Inflammatory macrophage treated with lipopolysaccharide for 4 hours (primary cell): ENCODE measurements at regions not wholly inside any gene's neighbourhood (a gene's known extent, or its start where the extent isn't known, plus 50 kb on each side); places are given as distances from the start of the nearest gene placed in this dataset.
"Not testable (repeated sequence)": the region's sequence is repeated elsewhere in the genome, so short reads cannot be mapped to it uniquely, and the experiment has no call there.

Experiments
- DNase-seq: peaks from one replicate; pipeline ENCODE4 v3.0.0-alpha.2; 2020

DNA sequence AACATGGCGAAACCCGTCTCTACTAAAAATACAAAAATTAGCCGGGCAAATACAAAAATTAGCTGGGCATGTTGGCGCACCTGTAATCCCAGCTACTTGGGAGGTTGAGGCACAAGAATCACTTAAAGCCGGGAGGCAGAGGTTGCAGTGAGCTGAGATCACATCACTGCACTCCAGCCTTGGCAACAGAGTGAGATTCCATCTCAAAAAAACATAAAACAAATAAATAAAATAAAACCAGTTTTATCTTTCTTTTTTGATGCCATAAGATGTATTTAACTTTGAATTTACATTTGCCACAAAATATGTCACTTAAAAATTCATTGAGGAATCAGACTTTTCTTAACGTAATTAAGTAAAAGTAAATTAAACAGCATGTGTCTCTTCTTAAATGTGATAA, 113.3 kb upstream of the ERRFI1 start:
- DNase-seq = no peak

DNA sequence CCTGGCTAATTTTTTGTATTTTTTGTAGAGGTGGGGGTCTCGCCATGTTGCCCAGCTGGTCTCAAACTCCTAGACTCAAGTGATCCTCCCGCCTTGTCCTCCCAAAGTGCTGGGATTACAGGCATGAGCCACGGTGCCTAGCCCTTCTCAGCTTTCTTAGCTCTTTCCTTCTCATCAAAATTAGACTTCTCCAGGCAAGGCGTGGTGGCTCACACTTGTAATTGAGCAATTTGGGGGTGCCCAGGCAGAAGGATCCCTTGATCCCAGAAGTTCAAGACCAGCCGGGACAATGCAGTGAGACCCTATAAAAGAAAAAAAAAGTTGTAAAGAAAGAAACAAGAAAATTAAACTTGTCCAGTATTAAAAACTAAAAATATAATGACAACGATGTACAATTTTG, 112.6 kb upstream of the ERRFI1 start:
- no peak for DNase-seq

DNA sequence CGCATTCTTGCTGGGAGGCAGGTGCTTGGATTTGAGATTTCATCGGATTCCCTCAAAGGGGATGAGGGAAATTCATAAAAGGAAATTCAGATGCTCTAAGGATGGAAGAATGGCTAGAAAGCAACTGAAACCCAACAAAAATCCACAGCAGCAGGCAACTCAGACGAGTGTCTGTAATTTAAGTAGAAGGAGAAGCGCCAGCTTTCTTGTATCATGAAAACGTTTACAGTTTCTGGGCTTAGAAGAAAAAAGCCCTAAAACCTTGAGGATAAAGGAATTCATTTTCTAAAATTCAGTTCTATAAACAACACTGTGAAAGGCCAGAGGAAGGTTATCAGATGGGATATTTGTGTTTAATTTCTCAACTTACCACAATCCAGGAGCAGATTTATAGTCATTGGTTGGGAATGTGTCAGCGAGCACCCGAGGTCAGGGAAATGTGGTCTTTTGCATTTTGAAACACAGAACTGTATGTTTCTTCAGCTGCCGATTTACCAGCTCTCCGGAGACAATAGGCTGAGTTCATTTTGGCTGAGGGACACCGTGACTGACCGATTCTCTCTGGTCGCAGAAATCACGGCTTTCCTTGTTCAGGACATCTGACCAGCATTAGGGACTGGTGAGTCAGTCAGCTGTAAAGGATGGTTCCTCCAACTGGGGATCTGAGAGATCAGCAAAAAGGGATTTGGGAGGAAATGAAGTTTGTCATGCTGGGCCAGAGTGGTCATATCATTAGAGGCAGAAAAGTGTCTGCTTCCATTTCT, 111.6 kb upstream of the ERRFI1 start:
- peak; percentile 37 for DNase-seq

DNA sequence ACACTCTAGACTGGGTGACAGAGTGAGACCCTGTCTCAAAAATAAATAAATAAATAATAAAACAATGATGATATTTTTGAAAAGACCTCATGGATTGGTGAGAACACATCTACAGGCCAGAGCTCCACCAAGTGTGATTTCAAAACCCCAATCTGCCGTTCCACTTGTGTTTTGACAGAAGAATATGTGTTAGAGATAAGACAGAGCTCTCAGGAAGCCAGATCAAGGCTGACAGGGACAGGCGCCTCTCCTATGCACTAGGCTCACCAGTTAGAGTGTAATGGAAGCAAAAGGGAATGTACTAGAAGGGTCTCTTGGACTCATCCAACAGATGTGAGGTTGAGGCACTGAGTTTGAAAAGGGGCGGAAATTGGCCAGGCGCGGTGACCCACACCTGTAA, 110.7 kb upstream of the ERRFI1 start:
- DNase-seq = no peak

DNA sequence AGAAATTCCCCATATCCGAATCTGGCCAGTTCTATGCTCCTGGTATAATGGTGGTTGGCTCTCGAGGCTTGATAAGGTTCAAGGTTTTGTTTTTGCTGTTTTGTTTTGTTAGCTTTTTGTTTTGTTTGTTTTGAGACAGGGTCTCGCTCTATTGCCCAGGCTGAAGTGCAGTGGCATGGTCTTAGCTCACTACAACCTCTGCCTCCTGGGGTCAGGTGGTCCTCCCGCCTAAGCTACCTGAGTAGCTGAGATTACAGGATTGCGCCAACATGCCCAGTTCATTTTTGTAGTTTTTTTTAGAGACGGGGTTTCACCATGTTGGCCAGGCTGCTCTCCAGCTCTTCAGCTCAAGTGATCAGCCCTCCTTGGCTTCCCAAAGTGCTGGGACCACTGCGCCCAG, 109.1 kb upstream of the ERRFI1 start:
- DNase-seq = no peak

DNA sequence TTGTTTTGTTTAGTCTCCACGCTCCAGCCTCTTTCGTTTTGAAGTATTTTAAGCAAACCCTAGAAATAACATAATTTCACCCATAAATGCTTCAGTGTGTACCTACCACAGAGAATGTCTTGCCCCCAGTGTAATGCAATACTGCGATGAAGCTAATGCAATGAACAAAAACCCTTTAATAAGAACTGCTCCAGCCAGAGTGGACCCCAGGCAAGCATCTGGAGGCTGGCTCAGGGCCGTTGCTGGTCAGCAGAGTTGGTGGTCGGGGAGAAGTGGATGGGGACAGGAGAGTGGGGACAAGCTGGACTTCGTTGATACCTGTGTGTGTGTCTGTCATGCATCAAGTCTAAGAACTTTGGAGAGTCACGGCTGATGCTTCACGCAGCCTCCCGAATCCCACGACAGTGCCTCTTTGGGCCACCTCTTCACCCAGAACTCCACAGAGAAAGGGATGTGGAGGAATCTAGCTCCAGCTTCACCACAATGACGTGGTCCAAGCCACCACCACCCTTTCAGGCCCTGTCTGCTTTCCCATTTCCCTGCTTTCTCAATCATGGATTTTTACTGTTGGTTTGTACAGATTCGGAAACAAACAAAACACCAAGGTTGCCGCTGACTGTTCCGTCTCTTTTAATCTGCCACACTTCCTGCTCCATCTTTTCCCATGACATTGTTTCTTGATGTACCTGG, 108.6 kb upstream of the ERRFI1 start:
- no peak for DNase-seq

DNA sequence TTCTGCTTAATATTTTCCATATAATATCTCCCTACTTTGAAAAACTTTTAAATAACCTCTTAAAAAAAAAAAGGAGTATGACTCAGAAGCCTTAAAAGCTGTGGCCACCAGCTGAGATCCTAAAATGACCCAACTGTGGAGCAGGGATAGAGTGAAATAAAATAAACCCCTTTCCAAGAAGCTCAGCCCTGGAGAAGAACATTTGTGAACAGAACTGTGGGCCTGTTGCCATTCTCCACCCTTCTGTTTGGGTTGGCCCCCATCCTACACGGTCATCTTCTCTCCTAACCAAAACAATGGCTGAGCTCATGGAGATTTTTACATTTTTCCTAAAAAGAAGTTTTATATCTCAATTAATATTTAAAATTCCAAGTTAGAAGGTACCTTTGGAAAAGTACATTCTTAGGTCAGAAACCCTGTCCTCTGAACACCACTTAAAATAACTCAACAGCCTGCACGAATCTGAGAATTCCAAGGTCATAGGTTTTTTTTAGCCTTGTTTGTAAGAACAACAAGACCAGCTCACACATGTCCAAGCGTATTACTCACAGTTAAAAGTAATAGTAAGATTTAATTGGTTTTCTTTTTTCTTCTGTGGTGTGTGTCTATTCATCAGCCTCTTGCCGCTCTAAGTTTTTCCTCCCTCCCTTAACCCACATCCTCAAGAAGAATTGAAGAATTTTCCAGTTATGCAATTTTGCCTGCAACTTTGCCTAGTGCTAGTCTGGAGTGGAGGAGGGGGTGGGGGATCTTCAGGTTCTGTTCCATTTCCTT, 107.7 kb upstream of the ERRFI1 start:
- DNase-seq = peak; percentile 44

DNA sequence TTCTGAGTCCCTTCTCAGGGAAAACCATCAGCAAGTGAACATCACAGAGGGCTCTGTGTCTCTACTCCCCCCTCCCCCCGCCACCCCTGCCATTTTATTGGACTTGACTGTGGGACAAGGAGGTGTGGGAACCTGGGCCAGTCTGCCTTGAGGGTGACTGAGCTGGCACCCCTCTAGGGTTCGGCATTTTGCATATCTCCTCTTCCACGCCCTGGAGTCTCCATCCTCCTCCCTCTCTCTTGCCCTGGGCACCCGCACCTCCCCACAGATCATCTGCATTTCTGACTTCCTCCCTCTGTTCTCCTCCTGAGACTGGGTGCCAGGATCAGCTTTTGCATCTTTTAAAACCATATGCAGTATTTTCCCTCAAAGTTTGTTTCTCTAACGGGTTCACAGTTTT, 107.1 kb upstream of the ERRFI1 start:
- no peak for DNase-seq

DNA sequence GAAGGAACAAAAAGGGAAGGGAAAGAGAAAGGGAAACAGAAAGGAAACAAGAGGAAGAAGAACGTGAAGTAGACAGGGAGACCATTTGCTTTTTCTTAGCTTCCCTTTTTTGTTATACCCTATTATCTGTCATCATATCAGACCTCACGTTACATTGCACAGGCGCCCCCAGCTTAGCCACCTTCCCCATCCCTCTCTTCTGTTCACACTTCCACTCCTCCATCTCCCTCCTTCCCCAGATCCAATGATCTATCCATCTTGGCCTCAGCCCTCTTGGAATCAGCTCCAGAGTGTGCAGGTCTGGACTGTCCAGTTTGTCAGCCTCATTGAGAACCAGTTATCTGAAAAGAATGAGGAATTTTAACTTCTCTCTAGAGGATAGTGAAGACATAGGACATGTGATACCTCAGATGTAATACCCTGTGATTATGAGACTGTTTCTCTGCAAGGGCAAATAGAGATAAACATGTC, 101.1 kb upstream of the ERRFI1 start:
- DNase-seq = peak; percentile 91

DNA sequence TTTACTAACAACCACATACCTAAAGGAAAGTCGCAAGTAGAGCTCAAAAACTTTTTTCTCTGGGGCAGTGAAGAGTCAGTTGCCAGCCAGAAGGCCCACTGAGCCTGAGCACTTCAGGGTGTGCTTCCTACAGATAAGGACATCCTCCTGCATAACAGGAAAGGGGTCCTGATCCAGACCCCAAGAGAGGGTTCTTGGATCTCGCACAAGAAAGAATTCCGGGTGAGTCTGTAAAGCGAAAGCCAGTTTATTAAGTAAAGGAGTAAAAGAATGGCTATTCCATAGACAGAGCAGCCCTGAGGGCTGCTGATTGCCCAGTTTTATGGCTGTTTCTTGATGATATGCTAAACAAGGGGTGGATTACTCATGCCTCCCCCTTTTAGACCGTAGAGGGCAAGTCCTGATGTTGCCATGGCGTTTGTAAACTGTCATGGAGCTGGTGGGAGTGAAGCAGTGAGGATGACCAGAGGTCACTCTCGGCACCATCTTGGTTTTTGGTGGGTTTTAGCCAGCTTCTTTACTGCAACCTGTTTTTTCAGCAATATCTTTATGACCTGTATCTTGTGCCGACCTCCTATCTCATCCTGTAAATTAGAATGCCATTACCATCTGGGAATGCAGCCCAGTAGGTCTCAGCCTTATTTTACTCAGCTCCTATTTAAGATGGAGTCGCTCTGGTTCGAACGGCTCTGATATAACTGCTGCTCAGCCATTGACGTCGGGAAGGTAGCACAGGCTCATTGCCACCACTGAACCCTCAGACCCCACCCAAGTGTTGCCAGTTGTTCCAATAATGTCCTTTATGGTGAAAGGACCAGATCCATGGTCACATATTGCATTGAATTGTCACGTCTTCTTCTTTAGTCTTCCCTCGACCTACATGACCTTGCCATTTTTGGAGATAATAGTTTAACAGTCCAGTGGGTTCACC, 96.6 kb upstream of the ERRFI1 start:
- no peak for DNase-seq

DNA sequence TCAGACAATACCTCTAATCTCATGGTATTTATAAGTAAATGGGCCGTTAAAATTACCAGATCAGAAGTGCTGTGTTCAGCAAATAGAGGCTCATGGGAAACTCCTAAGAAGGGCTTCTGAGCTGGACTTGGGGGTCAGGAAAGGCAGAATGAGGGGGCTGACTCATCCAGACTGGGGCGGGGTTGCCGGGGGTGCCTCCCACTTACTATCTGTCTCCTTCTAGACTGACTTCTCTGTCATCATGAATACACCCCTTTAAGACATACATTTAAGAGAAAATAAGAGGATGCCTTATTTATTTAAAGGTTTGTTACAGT, 96.0 kb upstream of the ERRFI1 start:
- peak; percentile 29 for DNase-seq

DNA sequence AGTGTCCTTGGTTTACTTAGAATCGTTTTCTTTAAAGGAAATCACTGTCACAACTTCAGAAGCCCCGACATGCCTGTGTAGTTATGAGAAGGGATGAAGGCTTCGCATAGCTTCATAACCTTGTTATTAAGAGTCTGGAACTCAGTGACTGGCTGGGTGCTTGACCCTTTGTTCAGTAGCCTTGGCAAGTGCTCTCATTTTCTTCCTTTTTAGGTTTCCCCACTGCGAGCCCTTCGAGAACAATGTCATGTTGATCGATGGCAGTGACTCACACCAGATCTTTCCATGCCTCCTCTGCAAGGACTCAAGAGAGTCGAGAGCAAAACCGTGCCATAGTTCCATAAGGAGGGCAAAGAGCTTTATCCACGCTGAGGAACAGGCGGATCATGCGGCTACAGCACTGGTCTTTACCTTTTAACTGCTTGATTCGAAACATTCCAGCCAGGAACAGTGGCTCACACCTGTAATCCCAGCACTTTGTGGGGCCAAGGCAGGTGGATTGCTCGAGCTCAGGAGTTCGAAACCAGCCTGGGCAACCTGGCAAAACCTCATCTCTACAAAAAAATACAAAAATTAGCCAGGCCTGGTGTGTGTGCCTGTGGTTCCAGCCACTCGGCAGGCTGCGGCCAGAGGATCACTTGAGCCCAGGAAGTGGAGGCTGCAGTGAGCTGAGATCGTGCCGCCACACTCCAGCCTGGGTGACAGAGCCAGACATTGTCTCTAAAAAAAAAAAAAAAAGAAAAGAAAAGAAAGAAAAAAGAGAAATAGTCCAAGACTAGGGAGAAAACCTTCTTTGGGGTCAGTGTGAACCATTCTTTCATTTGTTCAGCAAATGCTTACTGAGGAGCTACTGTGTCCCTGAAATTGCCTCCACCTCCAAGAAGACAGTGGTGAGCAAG, 95.4 kb upstream of the ERRFI1 start:
- DNase-seq = peak; percentile 38

DNA sequence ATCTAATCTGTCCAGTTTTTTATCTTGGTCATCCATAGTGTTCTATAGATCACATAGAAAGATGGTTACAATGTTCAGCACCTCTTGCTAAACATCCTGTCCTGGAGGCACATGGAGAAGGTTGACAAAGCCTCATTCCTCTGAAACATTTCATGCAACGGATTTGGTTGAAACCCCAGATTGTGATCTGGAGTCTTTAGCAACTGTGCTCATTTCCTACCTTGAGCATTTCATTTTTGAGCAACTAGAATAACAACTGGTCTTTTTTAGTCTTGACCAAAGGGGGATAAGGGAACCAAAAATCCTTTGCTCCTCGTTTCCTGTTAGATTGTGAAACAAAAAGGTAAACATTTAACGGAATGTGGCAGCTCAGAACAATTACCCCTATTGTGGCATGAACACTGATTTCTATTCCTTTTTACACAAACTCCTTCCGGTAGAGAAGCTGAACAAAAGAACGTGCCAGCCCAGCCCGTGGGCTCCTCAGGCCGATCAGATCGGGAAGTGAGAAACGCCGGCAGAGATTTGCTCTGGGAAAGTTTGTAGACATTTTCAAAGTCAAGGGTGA, 94.7 kb upstream of the ERRFI1 start:
- DNase-seq = peak; percentile 70

DNA sequence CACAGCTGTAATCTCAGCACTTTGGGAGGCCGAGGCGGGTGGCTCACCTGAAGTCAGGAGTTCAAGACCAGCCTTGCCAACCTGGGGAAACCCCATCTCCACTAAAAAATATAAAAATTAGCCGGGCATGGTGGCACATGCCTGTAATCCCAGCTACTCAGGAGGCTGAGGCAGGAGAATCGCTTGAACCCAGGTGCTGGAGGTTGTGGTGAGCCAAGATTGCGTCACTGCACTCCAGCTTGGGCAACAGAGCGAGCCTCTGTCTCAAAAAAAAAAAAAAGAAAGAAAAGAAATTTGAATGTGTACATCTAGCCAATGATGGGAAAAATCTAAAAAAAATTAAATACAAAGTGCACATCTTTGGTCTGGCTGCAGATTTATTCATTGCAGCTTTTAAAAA, 92.6 kb upstream of the ERRFI1 start:
- DNase-seq = not testable (repeated sequence)

DNA sequence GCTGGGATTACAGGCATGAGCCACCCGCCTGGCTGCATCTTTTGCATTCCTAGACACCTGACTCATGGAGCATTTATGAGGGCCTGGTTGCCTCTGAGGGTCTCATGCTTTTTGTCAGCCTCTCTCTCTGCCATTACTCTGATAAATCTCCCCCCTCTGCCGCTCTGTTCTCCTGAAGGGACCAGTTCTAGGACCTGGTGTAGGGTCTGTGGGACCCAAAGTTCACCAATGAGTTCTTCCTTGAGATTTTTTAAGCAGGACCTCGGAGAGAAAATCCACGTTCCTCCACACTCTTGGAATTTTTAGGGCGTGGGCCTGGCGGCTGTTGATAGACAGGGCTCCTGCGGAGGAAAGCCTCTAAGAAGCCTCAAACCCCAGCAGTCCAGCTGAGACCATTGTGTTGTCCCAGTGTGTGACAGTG, 91.9 kb upstream of the ERRFI1 start:
- DNase-seq = no peak

DNA sequence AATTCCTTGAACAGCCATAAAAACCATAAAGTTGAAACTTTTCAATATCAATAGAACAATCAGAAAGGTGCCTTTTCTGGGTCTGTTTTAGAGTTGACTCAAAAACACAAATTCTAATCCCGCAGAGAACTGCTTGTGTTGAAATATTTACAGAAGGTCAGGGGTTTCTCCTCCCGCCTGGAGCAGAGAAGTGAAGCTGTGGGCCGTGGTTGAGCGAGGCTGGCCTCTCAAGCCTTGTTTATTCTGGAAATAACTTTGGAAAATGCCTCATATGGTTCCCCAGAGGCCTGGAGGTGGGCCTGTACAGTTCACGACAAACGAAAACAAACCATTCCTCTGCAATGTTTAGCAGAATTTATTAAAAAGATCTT, 90.8 kb upstream of the ERRFI1 start:
- no peak for DNase-seq

DNA sequence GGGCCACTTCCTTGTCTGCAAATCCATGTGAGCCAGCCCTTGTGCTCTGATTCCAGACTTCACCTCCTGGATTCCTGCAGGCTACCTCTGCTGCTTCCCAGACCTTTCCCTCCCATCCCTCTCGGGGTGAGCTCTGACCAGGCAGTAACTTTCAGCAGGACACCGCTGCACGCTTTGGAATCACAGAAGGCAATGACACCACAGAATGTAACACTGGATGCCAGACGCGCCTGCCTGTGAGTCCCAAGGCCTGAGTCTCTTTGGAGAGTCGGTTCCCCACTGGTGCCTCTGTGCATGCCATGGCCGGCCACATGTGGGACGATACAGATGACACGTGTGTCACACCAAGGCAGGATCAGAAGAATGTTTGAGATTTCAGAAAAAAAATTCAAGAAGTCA, 89.7 kb upstream of the ERRFI1 start:
- no peak for DNase-seq

DNA sequence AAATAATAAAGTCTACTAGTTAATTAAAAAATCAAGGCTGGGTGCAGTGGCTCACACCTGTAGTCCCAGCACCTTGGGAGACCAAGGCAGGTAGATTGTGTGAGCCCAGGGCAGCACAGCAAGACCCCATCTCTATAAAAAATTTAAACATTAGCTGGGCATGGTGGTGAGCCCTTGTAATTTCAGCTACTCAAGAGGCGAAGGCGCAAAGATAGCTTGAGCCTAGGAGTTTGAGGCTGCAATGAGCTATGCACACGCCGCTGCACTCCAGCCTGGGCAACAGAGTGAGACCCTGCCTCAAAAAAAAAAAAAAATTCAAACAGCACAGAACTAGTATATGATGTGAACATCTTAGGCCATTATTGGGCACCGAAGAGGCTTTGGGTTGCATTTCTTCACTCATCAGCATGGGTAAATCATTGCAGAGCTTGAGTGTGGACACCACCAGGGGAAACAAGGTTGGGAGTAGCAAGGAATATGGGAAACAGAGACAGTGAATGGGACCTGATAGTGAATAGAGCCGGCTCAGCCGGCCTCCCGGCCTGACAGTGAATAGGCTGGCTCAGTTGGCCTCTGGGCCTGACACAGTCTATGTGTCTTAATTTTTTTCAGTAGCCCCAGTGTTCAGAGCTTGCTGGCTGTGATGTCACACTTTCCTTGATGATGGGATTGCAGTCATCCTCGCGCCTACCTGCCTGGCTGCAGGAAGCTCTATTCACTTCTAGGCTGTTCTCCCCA, 89.1 kb upstream of the ERRFI1 start:
- DNase-seq = no peak

DNA sequence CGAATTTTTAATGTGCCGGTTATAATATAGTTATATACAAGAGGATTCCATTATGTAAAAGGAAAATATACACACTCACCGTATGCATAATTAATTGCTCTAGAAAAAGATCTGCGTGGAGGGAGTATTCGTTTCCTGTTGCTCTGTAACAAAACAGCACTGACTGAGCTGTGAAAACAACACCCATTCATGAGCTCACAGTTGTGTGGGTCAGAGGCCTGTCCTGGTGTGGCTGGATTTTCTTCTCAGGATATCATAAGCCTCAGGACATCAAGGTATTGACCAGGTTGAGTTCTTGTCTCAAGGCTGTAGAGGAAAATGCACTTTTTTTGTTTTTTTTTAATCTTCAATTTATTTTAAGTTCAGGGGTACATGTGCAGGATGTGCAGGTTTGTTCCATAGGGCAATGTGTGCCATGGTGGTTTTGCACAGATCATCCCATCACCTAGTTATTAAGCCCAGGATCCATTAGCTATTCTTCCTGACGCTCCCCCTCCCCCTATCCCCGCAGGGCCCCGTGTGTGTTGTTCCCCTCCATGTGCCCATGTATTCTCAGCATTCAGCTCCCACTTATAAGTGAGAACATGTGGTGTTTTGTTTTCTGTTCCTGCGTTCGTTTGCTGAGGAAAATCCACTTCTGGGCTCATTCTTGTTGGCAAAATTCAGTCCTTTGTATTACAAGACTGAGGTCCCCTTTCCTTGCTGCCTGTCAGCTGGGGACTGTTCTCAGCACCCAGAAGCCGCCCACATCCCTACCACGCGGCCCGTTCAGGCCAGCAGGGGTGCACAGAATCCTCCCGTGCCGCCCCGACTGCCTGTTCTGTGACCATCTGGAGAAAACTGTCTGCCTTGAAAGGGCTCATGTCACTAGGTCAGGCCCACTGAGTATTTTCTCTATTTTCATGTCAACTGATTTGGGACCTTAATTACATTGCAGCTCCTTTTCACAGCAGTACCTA, 87.4 kb upstream of the ERRFI1 start:
- DNase-seq = no peak
